HL-60 (cell line): ENCODE measurements at regions not wholly inside any gene's neighbourhood (a gene's known extent, or its start where the extent isn't known, plus 50 kb on each side); places are given as distances from the start of the nearest gene placed in this dataset.

Experiments
- DNase-seq, 2 experiments: peaks; one replicate each; pipeline ENCODE4 v3.0.0-alpha.2; 2010 to 2020; ENCODE audit warnings: low read depth in 1 of 2, low spot score in 1 of 2
- H3K27ac ChIP-seq: fragments of 250-450 bp; sonication (Bioruptor Pico); replicated peaks from 2 replicates; pipeline ENCODE4 v1.5.1; 2020; ENCODE audit warnings: mild to moderate bottlenecking, moderate library complexity
- H3K27me3 ChIP-seq: fragments of 250-450 bp; sonication (Bioruptor Pico); 2 replicates; pipeline ENCODE4 v1.5.1; 2021; ENCODE audit warnings: mild to moderate bottlenecking, moderate library complexity; ENCODE audit not compliant: insufficient read depth, poor library complexity, severe bottlenecking
- H3K4me3 ChIP-seq: replicated peaks from 2 replicates; pipeline ENCODE4 v1.5.1; 2011; ENCODE audit warnings: mild to moderate bottlenecking, control low read depth, low read length; ENCODE audit not compliant: insufficient read depth
- GABPA ChIP-seq: IDR thresholded peaks from 2 replicates; pipeline ENCODE4 v1.6.1; 2012; ENCODE audit warnings: low read depth
- POLR2AphosphoS5 ChIP-seq: IDR thresholded peaks from 2 replicates; pipeline ENCODE4 v1.6.1; 2012; ENCODE audit warnings: low read depth
- SPI1 ChIP-seq: IDR thresholded peaks from 2 replicates; pipeline ENCODE4 v1.6.1; 2012; ENCODE audit warnings: low read depth, mild to moderate bottlenecking, borderline replicate concordance
- TF ChIP-seq, protein P1 (sequence below): IDR thresholded peaks from 2 replicates; pipeline ENCODE4 v1.6.1; 2012; ENCODE audit warnings: low read depth; ENCODE audit not compliant: insufficient replicate concordance
- TF ChIP-seq, protein P2 (sequence below): IDR thresholded peaks from one replicate; pipeline ENCODE4 v1.5.1; 2011; ENCODE audit warnings: low read length, control low read depth, inconsistent platforms; ENCODE audit not compliant: insufficient read depth

DNA sequence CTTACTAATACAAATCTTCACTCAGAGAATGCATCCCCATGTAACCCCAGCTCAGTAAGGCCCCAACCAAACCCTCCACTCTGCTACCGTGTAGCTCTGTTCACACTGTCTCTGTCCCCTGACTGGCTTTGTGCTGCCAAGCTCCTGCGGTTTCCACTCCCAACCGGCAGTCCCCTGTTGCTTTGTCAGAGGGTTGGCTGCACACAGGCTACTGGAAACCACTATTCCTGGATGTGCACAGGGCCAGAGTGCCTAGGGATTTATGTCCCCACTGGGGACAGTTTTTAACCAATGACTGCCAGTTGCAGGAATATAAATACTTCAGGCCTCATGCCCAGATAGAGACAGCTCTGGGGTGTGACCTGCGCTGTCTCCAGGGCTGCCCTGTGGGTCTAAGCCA is 157.1 kb upstream of the C16orf82 start:
- no peak for DNase-seq
- Histone ChIP-seq H3K4me3 (no peak overlapping the region), H3K27ac (no peak overlapping the region), H3K27me3 (no peaks in the 10 kb centered on the region)
- TF ChIP-seq GABPA (no peak), POLR2AphosphoS5 (no peak), SPI1 (no peak)
- TF ChIP-seq, protein P1, sequence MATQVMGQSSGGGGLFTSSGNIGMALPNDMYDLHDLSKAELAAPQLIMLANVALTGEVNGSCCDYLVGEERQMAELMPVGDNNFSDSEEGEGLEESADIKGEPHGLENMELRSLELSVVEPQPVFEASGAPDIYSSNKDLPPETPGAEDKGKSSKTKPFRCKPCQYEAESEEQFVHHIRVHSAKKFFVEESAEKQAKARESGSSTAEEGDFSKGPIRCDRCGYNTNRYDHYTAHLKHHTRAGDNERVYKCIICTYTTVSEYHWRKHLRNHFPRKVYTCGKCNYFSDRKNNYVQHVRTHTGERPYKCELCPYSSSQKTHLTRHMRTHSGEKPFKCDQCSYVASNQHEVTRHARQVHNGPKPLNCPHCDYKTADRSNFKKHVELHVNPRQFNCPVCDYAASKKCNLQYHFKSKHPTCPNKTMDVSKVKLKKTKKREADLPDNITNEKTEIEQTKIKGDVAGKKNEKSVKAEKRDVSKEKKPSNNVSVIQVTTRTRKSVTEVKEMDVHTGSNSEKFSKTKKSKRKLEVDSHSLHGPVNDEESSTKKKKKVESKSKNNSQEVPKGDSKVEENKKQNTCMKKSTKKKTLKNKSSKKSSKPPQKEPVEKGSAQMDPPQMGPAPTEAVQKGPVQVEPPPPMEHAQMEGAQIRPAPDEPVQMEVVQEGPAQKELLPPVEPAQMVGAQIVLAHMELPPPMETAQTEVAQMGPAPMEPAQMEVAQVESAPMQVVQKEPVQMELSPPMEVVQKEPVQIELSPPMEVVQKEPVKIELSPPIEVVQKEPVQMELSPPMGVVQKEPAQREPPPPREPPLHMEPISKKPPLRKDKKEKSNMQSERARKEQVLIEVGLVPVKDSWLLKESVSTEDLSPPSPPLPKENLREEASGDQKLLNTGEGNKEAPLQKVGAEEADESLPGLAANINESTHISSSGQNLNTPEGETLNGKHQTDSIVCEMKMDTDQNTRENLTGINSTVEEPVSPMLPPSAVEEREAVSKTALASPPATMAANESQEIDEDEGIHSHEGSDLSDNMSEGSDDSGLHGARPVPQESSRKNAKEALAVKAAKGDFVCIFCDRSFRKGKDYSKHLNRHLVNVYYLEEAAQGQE = no peak
- TF ChIP-seq, protein P2, sequence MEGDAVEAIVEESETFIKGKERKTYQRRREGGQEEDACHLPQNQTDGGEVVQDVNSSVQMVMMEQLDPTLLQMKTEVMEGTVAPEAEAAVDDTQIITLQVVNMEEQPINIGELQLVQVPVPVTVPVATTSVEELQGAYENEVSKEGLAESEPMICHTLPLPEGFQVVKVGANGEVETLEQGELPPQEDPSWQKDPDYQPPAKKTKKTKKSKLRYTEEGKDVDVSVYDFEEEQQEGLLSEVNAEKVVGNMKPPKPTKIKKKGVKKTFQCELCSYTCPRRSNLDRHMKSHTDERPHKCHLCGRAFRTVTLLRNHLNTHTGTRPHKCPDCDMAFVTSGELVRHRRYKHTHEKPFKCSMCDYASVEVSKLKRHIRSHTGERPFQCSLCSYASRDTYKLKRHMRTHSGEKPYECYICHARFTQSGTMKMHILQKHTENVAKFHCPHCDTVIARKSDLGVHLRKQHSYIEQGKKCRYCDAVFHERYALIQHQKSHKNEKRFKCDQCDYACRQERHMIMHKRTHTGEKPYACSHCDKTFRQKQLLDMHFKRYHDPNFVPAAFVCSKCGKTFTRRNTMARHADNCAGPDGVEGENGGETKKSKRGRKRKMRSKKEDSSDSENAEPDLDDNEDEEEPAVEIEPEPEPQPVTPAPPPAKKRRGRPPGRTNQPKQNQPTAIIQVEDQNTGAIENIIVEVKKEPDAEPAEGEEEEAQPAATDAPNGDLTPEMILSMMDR = no peak

DNA sequence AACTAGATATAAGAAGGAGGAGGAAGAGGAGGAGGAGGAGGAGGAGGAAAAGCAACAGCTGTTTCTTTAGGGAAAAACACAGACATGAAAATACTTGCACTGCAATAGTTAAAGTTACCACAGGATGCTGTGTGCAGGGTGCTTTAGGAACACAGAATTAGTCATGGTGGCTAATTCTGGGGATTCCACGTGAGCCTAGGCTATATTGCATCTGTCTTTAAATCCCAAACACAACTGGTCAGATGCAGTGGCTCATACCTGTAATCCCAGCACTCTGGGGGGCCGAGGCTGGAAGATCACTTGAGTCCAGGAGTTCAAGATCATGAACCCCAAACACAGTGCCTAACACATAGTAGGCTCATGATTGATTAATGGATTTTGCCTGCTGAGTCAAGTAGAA is 155.3 kb upstream of the C16orf82 start:
- no peak for DNase-seq
- TF ChIP-seq, protein P2 = no peak
- TF ChIP-seq SPI1 (no peak), POLR2AphosphoS5 (no peak), GABPA (no peak)
- TF ChIP-seq, protein P1 = no peak
- Histone ChIP-seq H3K27me3 (no peaks in the 10 kb centered on the region), H3K27ac (no peak overlapping the region), H3K4me3 (no peak overlapping the region)

DNA sequence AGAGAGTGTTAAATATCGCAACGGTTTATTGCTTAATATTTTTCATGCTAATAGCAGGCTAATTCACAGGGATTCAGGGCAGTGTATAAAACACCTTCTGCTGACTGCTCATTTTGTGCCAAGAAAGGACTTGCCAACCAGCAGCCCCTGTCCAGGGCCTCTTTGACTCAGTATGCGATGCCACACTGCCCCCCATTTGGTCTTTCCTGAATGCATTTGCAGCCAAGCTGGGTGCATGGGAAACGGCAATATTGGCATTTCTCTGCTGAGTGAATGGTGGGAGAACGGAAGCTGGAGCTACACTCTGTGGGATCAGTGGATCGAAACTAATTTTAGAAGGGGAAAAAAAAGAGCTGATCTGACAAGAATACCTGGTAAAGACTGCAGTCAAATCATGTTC is 152.9 kb upstream of the C16orf82 start:
- no peak overlapping the region for H3K4me3 ChIP-seq
- no peaks in the 10 kb centered on the region for H3K27me3 ChIP-seq
- no peak overlapping the region for H3K27ac ChIP-seq
- no peak for DNase-seq
- TF ChIP-seq, protein P2 = no peak
- TF ChIP-seq SPI1 (no peak), GABPA (no peak), POLR2AphosphoS5 (no peak)
- TF ChIP-seq, protein P1 = no peak
